GM21576 (cell line): ENCODE measurements at regions not wholly inside any gene's neighbourhood (a gene's known extent, or its start where the extent isn't known, plus 50 kb on each side); places are given as distances from the start of the nearest gene placed in this dataset.

Experiments used
- ATAC-seq: cut with Tn5 transposase; IDR thresholded peaks from one replicate; pipeline ENCODE4 v1.9.1; 2021; ENCODE audit warnings: mild to moderate bottlenecking, moderate library complexity; ENCODE audit not compliant: unreplicated experiment

- ATAC-seq = no peak
Measured at GRCh38 chr13:39232401-39232980, 194.2 kb downstream of the NHLRC3 start.

- ATAC-seq = no peak
Measured at GRCh38 chr13:39232999-39233398, 194.7 kb downstream of the NHLRC3 start.

- no peak for ATAC-seq
Measured at GRCh38 chr13:39233519-39233918, 195.3 kb downstream of the NHLRC3 start.

- ATAC-seq = no peak
Measured at GRCh38 chr13:39244561-39245230, 206.4 kb downstream of the NHLRC3 start.

GRCh38 chr13:39245688-39246087 lies 207.4 kb downstream of the NHLRC3 start:
- no peak for ATAC-seq

- ATAC-seq = no peak
Measured at GRCh38 chr13:39249982-39250381, 211.7 kb downstream of the NHLRC3 start.

GRCh38 chr13:39250440-39250839 lies 212.2 kb downstream of the NHLRC3 start:
- ATAC-seq = no peak

- no peak for ATAC-seq
Measured at GRCh38 chr13:39251340-39251739, 213.1 kb downstream of the NHLRC3 start.

- ATAC-seq = no peak
Measured at GRCh38 chr13:39253774-39254173, 215.5 kb downstream of the NHLRC3 start.

GRCh38 chr13:39254601-39255000 lies 216.3 kb downstream of the NHLRC3 start:
- no peak for ATAC-seq

GRCh38 chr13:39257642-39258041 lies 219.4 kb downstream of the NHLRC3 start:
- ATAC-seq = no peak

GRCh38 chr13:39259371-39260140 lies 221.3 kb downstream of the NHLRC3 start:
- no peak for ATAC-seq

GRCh38 chr13:39263033-39263432 lies 224.8 kb downstream of the NHLRC3 start:
- no peak for ATAC-seq

- no peak for ATAC-seq
Measured at GRCh38 chr13:39263531-39263930, 225.3 kb downstream of the NHLRC3 start.

- ATAC-seq = no peak
Measured at GRCh38 chr13:39266426-39266825, 228.2 kb downstream of the NHLRC3 start.

- no peak for ATAC-seq
Measured at GRCh38 chr13:39268398-39268797, 230.1 kb downstream of the NHLRC3 start.

GRCh38 chr13:39269004-39269403 lies 230.7 kb downstream of the NHLRC3 start:
- ATAC-seq = no peak

GRCh38 chr13:39269411-39269810 lies 231.2 kb downstream of the NHLRC3 start:
- no peak for ATAC-seq

- ATAC-seq = no peak
Measured at GRCh38 chr13:39272994-39273393, 234.7 kb downstream of the NHLRC3 start.

- no peak for ATAC-seq
Measured at GRCh38 chr13:39273953-39274738, 235.9 kb downstream of the NHLRC3 start.

GRCh38 chr13:39274739-39275325 lies 236.6 kb downstream of the NHLRC3 start:
- ATAC-seq = no peak
